Hepatocyte (in vitro differentiated cells): ENCODE measurements at regions not wholly inside any gene's neighbourhood (a gene's known extent, or its start where the extent isn't known, plus 50 kb on each side); places are given as distances from the start of the nearest gene placed in this dataset.
"Not testable (repeated sequence)": the region's sequence is repeated elsewhere in the genome, so short reads cannot be mapped to it uniquely, and the experiment has no call there.

Experiments
- DNase-seq: peaks from one replicate; pipeline ENCODE4 v3.0.0-alpha.2; 2016; ENCODE audit warnings: low spot score
- H2AFZ ChIP-seq: fragments of 200-600 bp; sonication (generic); 2 replicates; pipeline ENCODE4 v1.6.0; 2016; ENCODE audit warnings: antibody characterized with exemption, mild to moderate bottlenecking
- H3K27ac ChIP-seq: fragments of 200-600 bp; sonication (generic); 2 replicates; pipeline ENCODE4 v1.5.1; 2016; ENCODE audit warnings: mild to moderate bottlenecking
- H3K27me3 ChIP-seq: fragments of 200-600 bp; sonication (generic); 2 replicates; pipeline ENCODE4 v1.6.1; 2016
- H3K36me3 ChIP-seq: fragments of 200-600 bp; sonication (generic); replicated peaks from 2 replicates; pipeline ENCODE4 v1.5.1; 2016; ENCODE audit warnings: low read depth; ENCODE audit not compliant: insufficient read depth
- H3K4me1 ChIP-seq: fragments of 200-600 bp; sonication (generic); 2 replicates; pipeline ENCODE4 v1.5.1; 2016; ENCODE audit warnings: mild to moderate bottlenecking, moderate library complexity; ENCODE audit not compliant: insufficient read depth
- H3K4me2 ChIP-seq: fragments of 200-600 bp; sonication (generic); 2 replicates; pipeline ENCODE4 v1.6.0; 2016
- H3K4me3 ChIP-seq: fragments of 200-600 bp; sonication (generic); 2 replicates; pipeline ENCODE4 v1.5.1; 2016; ENCODE audit warnings: mild to moderate bottlenecking
- H3K79me2 ChIP-seq: fragments of 200-600 bp; sonication (generic); 2 replicates; pipeline ENCODE4 v1.6.0; 2017; ENCODE audit warnings: mild to moderate bottlenecking
- H3K9me2 ChIP-seq: fragments of 200-600 bp; sonication (generic); replicated peaks from 2 replicates; pipeline ENCODE4 v1.6.0; 2017; ENCODE audit warnings: mild to moderate bottlenecking; ENCODE audit not compliant: insufficient read depth
- H3K9me3 ChIP-seq: fragments of 200-600 bp; sonication (generic); 2 replicates; pipeline ENCODE4 v1.5.1; 2016; ENCODE audit warnings: low read depth, mild to moderate bottlenecking
- H4K20me1 ChIP-seq: fragments of 200-600 bp; sonication (generic); 2 replicates; pipeline ENCODE4 v1.6.0; 2016; ENCODE audit warnings: mild to moderate bottlenecking; ENCODE audit not compliant: insufficient read depth, poor library complexity, severe bottlenecking
- CTCF ChIP-seq: fragments of 200-600 bp; sonication (generic); IDR thresholded peaks from 2 replicates; pipeline ENCODE4 v1.5.1; 2016; ENCODE audit warnings: antibody characterized with exemption, mild to moderate bottlenecking; ENCODE audit not compliant: poor library complexity
- EZH2 ChIP-seq: fragments of 200-600 bp; sonication (generic); IDR thresholded peaks from 2 replicates; pipeline ENCODE4 v1.6.1; 2016; ENCODE audit warnings: antibody characterized with exemption, mild to moderate bottlenecking, borderline replicate concordance
- EZH2phosphoT487 ChIP-seq: fragments of 200-600 bp; sonication (generic); IDR thresholded peaks from one replicate; pipeline ENCODE4 v1.6.1; 2018; ENCODE audit warnings: antibody characterized with exemption, mild to moderate bottlenecking, low read depth, moderate library complexity; ENCODE audit not compliant: unreplicated experiment, severe bottlenecking
- WGBS: methylation state at CpG from one replicate; pipeline ENCODE4 v1.1.6; 2016; ENCODE audit warnings: low lambda C conversion rate; ENCODE audit errors: missing lambda C conversion rate; 5-methylcytosine and 5-hydroxymethylcytosine counted together

GRCh38 chr20:47440857-47441773 lies 60.6 kb upstream of the NCOA3 start:
- Histone ChIP-seq H3K9me2 (no peaks in the 10 kb centered on the region), H3K9me3 (no peaks in the 10 kb centered on the region), H3K79me2 (no peaks in the 10 kb centered on the region), H4K20me1 (no peaks in the 10 kb centered on the region), H3K36me3 (no peaks in the 10 kb centered on the region), H3K4me3 (no peak overlapping the region), H3K4me2 (no peak overlapping the region), H3K27ac (no peak overlapping the region), H3K4me1 (no peaks in the 10 kb centered on the region), H2AFZ (no peak overlapping the region), H3K27me3 (no peaks in the 10 kb centered on the region)
- no peak for DNase-seq
- WGBS: 80% methylated on average over 7 of the region's 7 CpGs
- TF ChIP-seq EZH2 (no peak), EZH2phosphoT487 (no peak), CTCF (no peak)

- H3K4me3 ChIP-seq: no peak overlapping the region
- no peak overlapping the region for H3K4me2 ChIP-seq
- H4K20me1 ChIP-seq: no peaks in the 10 kb centered on the region
- 85% methylated on average over 4 of the region's 4 CpGs for WGBS
- no peaks in the 10 kb centered on the region for H3K9me3 ChIP-seq
- no peaks in the 10 kb centered on the region for H3K27me3 ChIP-seq
- no peak overlapping the region for H3K27ac ChIP-seq
- no peaks in the 10 kb centered on the region for H3K9me2 ChIP-seq
- TF ChIP-seq EZH2 (no peak), EZH2phosphoT487 (no peak), CTCF (no peak)
- H3K36me3 ChIP-seq: no peaks in the 10 kb centered on the region
- H2AFZ ChIP-seq: no peak overlapping the region
- no peaks in the 10 kb centered on the region for H3K4me1 ChIP-seq
- no peaks in the 10 kb centered on the region for H3K79me2 ChIP-seq
- DNase-seq: no peak
These were observed 59.9 kb upstream of the NCOA3 start for GRCh38 chr20:47441774-47442150.

- not testable (repeated sequence) for H3K4me1 ChIP-seq, H3K4me3 ChIP-seq, DNase-seq, H3K27me3 ChIP-seq, H3K9me2 ChIP-seq, H3K9me3 ChIP-seq, H3K36me3 ChIP-seq, H3K79me2 ChIP-seq, H2AFZ ChIP-seq, H4K20me1 ChIP-seq, H3K27ac ChIP-seq, H3K4me2 ChIP-seq
- WGBS: 89% methylated on average over 9 of the region's 9 CpGs
These were observed 58.6 kb upstream of the NCOA3 start for GRCh38 chr20:47443060-47443459.

GRCh38 chr20:47444584-47444983 lies 57.1 kb upstream of the NCOA3 start:
- H4K20me1 ChIP-seq: no peaks in the 10 kb centered on the region
- no peak for DNase-seq
- no peak overlapping the region for H3K4me2 ChIP-seq
- no peaks in the 10 kb centered on the region for H3K79me2 ChIP-seq
- no peak overlapping the region for H2AFZ ChIP-seq
- H3K36me3 ChIP-seq: no peaks in the 10 kb centered on the region
- no peaks in the 10 kb centered on the region for H3K4me1 ChIP-seq
- no peak overlapping the region for H3K4me3 ChIP-seq
- no peaks in the 10 kb centered on the region for H3K27me3 ChIP-seq
- TF ChIP-seq EZH2phosphoT487 (no peak), CTCF (no peak), EZH2 (no peak)
- 92% methylated on average over 4 of the region's 4 CpGs for WGBS
- H3K9me3 ChIP-seq: no peaks in the 10 kb centered on the region
- H3K27ac ChIP-seq: no peak overlapping the region
- H3K9me2 ChIP-seq: no peaks in the 10 kb centered on the region
